Activated CD8-positive, alpha-beta T cell treated with anti-CD3 and anti-CD28 coated beads for 36 hours (primary cell): ENCODE measurements at regions not wholly inside any gene's neighbourhood (a gene's known extent, or its start where the extent isn't known, plus 50 kb on each side); places are given as distances from the start of the nearest gene placed in this dataset.

Experiments
- ATAC-seq: fragments of 200-7000 bp; cut with Tn5 transposase; one replicate; pipeline ENCODE4 v1.10.0; 2021; ENCODE audit warnings: mild to moderate bottlenecking, moderate library complexity
- CTCF ChIA-PET: fragments of 350-600 bp; sonication (Branson Sonifier 250); formaldehyde crosslinking; loops from one replicate; lab custom pipeline; 2021; ENCODE audit warnings: antibody characterized with exemption; lab: Charles Lee
- POLR2A ChIA-PET: fragments of 350-600 bp; sonication (Branson Sonifier 250); formaldehyde crosslinking; loops from one replicate; lab custom pipeline; 2021; ENCODE audit warnings: antibody characterized with exemption; lab: Charles Lee
- DNase-seq: peaks from one replicate; pipeline ENCODE4 v3.0.0-alpha.2; 2020
- H3K27ac Mint-ChIP-seq: one replicate; pipeline ENCODE4 v1.8.0; 2021; ENCODE audit warnings: mild to moderate bottlenecking, mixed read lengths
- H3K27me3 Mint-ChIP-seq: one replicate; pipeline ENCODE4 v1.8.0; 2021; ENCODE audit warnings: mixed read lengths
- H3K36me3 Mint-ChIP-seq: one replicate; pipeline ENCODE4 v1.8.0; 2021; ENCODE audit warnings: low read depth, mixed read lengths
- H3K4me1 Mint-ChIP-seq: one replicate; pipeline ENCODE4 v1.8.0; 2021; ENCODE audit warnings: low read depth, mixed read lengths
- H3K4me3 Mint-ChIP-seq: one replicate; pipeline ENCODE4 v1.8.0; 2021; ENCODE audit warnings: mild to moderate bottlenecking, moderate library complexity, mixed read lengths
- H3K9me3 Mint-ChIP-seq: one replicate; pipeline ENCODE4 v1.8.0; 2021; ENCODE audit warnings: mixed read lengths
- CTCF ChIP-seq: fragments of 200-600 bp; IDR thresholded peaks from one replicate; pipeline ENCODE4 v1.8.0; 2022; ENCODE audit warnings: antibody characterized with exemption, mild to moderate bottlenecking
- intact Hi-C: fragments of 100-400 bp; cut with micrococcal nuclease; formaldehyde crosslinking; loops from one replicate; pipeline ENCODE4 v1.10.0; 2022

- ATAC-seq = no peak
- ChIA-PET CTCF (no interaction called here), POLR2A (no interaction called here)
- H3K27me3 Mint-ChIP-seq = peaks cover 2% of the 10 kb centered on the region
- intact Hi-C loops = no loop called here
- H3K4me1 Mint-ChIP-seq = no peaks in the 10 kb centered on the region
- H3K27ac Mint-ChIP-seq = no peak overlapping the region
- TF ChIP-seq CTCF = no peak
- DNase-seq = no peak
- no peaks in the 10 kb centered on the region for H3K36me3 Mint-ChIP-seq
- H3K4me3 Mint-ChIP-seq = no peak overlapping the region
- no peaks in the 10 kb centered on the region for H3K9me3 Mint-ChIP-seq
Measured at GRCh38 chr22:27531782-27532530, 269.6 kb downstream of the MN1 start.

- Mint-ChIP-seq H3K4me3 (no peak overlapping the region), H3K27me3 (peaks cover 2% of the 10 kb centered on the region), H3K4me1 (no peaks in the 10 kb centered on the region), H3K36me3 (no peaks in the 10 kb centered on the region), H3K27ac (no peak overlapping the region), H3K9me3 (no peaks in the 10 kb centered on the region)
- ATAC-seq (no peak), DNase-seq (no peak)
- intact Hi-C loops = no loop called here
- no peak for TF ChIP-seq CTCF
- ChIA-PET CTCF (no interaction called here), POLR2A (interaction anchor here (0.6 kb wide), 1 partner anchor 14 kb away, joined by 3 read pairs; no protein-coding TSS in a partner anchor)
Measured at GRCh38 chr22:27533105-27533745, 268.3 kb downstream of the MN1 start.

GRCh38 chr22:27534720-27535125 is 266.8 kb downstream of the MN1 start:
- intact Hi-C loops = no loop called here
- no peak overlapping the region for H3K4me3 Mint-ChIP-seq
- H3K27me3 Mint-ChIP-seq = peaks cover 4% of the 10 kb centered on the region
- ATAC-seq (no peak), DNase-seq (no peak)
- no peaks in the 10 kb centered on the region for H3K36me3 Mint-ChIP-seq
- H3K27ac Mint-ChIP-seq = no peak overlapping the region
- ChIA-PET POLR2A (no interaction called here), CTCF (no interaction called here)
- H3K4me1 Mint-ChIP-seq = no peaks in the 10 kb centered on the region
- no peaks in the 10 kb centered on the region for H3K9me3 Mint-ChIP-seq
- TF ChIP-seq CTCF = no peak

- ChIA-PET POLR2A (no interaction called here), CTCF (no interaction called here)
- TF ChIP-seq CTCF = no peak
- ATAC-seq (no peak), DNase-seq (no peak)
- intact Hi-C loops = no loop called here
- no peaks in the 10 kb centered on the region for H3K36me3 Mint-ChIP-seq
- H3K4me3 Mint-ChIP-seq = no peak overlapping the region
- no peaks in the 10 kb centered on the region for H3K4me1 Mint-ChIP-seq
- H3K9me3 Mint-ChIP-seq = no peaks in the 10 kb centered on the region
- H3K27me3 Mint-ChIP-seq = peaks cover 4% of the 10 kb centered on the region
- no peak overlapping the region for H3K27ac Mint-ChIP-seq
Measured at GRCh38 chr22:27535452-27535851, 266.1 kb downstream of the MN1 start.

- no peak overlapping the region for H3K4me3 Mint-ChIP-seq
- intact Hi-C loops = no loop called here
- H3K36me3 Mint-ChIP-seq = no peaks in the 10 kb centered on the region
- ATAC-seq (no peak), DNase-seq (no peak)
- ChIA-PET POLR2A (no interaction called here), CTCF (no interaction called here)
- H3K4me1 Mint-ChIP-seq = no peaks in the 10 kb centered on the region
- H3K27me3 Mint-ChIP-seq = peaks cover 4% of the 10 kb centered on the region
- H3K27ac Mint-ChIP-seq = no peak overlapping the region
- no peaks in the 10 kb centered on the region for H3K9me3 Mint-ChIP-seq
- TF ChIP-seq CTCF = no peak
Measured at GRCh38 chr22:27537501-27537900, 264.1 kb downstream of the MN1 start.
